ENCODE measurements at regions not wholly inside any gene's neighbourhood (a gene's known extent, or its start where the extent isn't known, plus 50 kb on each side); places are given as distances from the start of the nearest gene placed in this dataset.

- no peaks in the 10 kb centered on the region for H3K36me3 ChIP-seq (ENCODE audit: control insufficient read depth, low read length)
- no peaks in the 10 kb centered on the region for H3F3A ChIP-seq (ENCODE audit: control insufficient read depth, insufficient read depth)
- H3K9me3 ChIP-seq (ENCODE audit: control insufficient read depth, insufficient read depth, low read length), result peaks cover 12% of the 10 kb centered on the region
- H4K20me1 ChIP-seq (ENCODE audit: control insufficient read depth, insufficient read depth, low read depth, low read length), result no peaks in the 10 kb centered on the region
- H3K9me2 ChIP-seq (replicated peaks; ENCODE audit: control insufficient read depth, low read length), result no peaks in the 10 kb centered on the region
- H3K4me2 ChIP-seq (ENCODE audit: low read length), result no peak overlapping the region
- H3K79me2 ChIP-seq (ENCODE audit: control insufficient read depth, low read length), result no peaks in the 10 kb centered on the region
- H3K27ac ChIP-seq (ENCODE audit: low read depth, low read length), result no peak overlapping the region
- H3K4me3 ChIP-seq (ENCODE audit: low read length), result no peak overlapping the region
- H3K27me3 ChIP-seq (ENCODE audit: control insufficient read depth, low read length), result 0 out of 2 replicates have a peak, but pooled peaks cover 5% of the 10 kb centered on the region
- TF ChIP-seq, protein P1, sequence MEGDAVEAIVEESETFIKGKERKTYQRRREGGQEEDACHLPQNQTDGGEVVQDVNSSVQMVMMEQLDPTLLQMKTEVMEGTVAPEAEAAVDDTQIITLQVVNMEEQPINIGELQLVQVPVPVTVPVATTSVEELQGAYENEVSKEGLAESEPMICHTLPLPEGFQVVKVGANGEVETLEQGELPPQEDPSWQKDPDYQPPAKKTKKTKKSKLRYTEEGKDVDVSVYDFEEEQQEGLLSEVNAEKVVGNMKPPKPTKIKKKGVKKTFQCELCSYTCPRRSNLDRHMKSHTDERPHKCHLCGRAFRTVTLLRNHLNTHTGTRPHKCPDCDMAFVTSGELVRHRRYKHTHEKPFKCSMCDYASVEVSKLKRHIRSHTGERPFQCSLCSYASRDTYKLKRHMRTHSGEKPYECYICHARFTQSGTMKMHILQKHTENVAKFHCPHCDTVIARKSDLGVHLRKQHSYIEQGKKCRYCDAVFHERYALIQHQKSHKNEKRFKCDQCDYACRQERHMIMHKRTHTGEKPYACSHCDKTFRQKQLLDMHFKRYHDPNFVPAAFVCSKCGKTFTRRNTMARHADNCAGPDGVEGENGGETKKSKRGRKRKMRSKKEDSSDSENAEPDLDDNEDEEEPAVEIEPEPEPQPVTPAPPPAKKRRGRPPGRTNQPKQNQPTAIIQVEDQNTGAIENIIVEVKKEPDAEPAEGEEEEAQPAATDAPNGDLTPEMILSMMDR (IDR thresholded peaks at IDR 0.05; ENCODE audit: low read depth, low read length, poor library complexity, severe bottlenecking), result no peak
- no peak for TF ChIP-seq EZH2phosphoT487 (IDR thresholded peaks at IDR 0.05; ENCODE audit: borderline replicate concordance, low read length)
- peaks cover 5% of the 10 kb centered on the region; the same call in 1 of the 2 replicates for H3K4me1 ChIP-seq (ENCODE audit: control insufficient read depth, low read length)
Measured at GRCh38 chr21:35448876-35449599, 399.9 kb upstream of the RUNX1 start.

DNA sequence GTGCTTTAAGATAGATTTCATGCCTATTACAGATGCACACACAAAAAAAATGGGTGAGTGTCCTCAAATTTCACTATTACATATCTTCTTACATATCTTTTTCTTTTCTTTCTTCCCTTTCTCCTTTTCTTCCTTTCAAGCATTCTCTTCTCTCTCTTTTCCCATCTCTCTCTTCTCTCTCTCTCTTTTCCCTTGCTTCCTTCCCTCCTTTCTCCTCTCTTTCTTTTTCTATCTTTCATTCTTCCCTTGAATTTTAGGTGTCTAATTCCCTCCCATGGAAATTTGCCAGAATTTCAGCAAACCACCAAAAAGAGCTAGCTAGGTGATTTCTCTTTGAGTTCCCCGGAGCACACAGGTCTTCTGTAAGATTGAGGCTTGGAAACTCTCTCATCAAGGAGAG is 395.3 kb upstream of the RUNX1 start:
- H3K36me3 ChIP-seq (ENCODE audit: control insufficient read depth, low read length), result no peaks in the 10 kb centered on the region
- TF ChIP-seq, protein P1 (IDR thresholded peaks at IDR 0.05; ENCODE audit: low read depth, low read length, poor library complexity, severe bottlenecking), result no peak
- TF ChIP-seq EZH2phosphoT487 (IDR thresholded peaks at IDR 0.05; ENCODE audit: borderline replicate concordance, low read length), result no peak
- H3K4me2 ChIP-seq (ENCODE audit: low read length), result no peak overlapping the region
- no peak overlapping the region for H3K27ac ChIP-seq (ENCODE audit: low read depth, low read length)
- H3F3A ChIP-seq (ENCODE audit: control insufficient read depth, insufficient read depth), result no peaks in the 10 kb centered on the region
- H3K79me2 ChIP-seq (ENCODE audit: control insufficient read depth, low read length), result no peaks in the 10 kb centered on the region
- no peaks in the 10 kb centered on the region for H3K9me3 ChIP-seq (ENCODE audit: control insufficient read depth, insufficient read depth, low read length)
- H3K4me3 ChIP-seq (ENCODE audit: low read length), result no peak overlapping the region
- no peaks in the 10 kb centered on the region for H3K9me2 ChIP-seq (replicated peaks; ENCODE audit: control insufficient read depth, low read length)
- no peaks in the 10 kb centered on the region for H4K20me1 ChIP-seq (ENCODE audit: control insufficient read depth, insufficient read depth, low read depth, low read length)
- no peaks in the 10 kb centered on the region for H3K4me1 ChIP-seq (ENCODE audit: control insufficient read depth, low read length)
- peaks cover 8% of the 10 kb centered on the region; the same call in 1 of the 2 replicates for H3K27me3 ChIP-seq (ENCODE audit: control insufficient read depth, low read length)

- Histone ChIP-seq H3K79me2 (ENCODE audit: control insufficient read depth, low read length) (no peaks in the 10 kb centered on the region), H3K4me2 (ENCODE audit: low read length) (no peak overlapping the region), H4K20me1 (ENCODE audit: control insufficient read depth, insufficient read depth, low read depth, low read length) (no peaks in the 10 kb centered on the region), H3K4me1 (ENCODE audit: control insufficient read depth, low read length) (no peaks in the 10 kb centered on the region), H3K4me3 (ENCODE audit: low read length) (no peak overlapping the region), H3K9me3 (ENCODE audit: control insufficient read depth, insufficient read depth, low read length) (no peaks in the 10 kb centered on the region), H3K27me3 (ENCODE audit: control insufficient read depth, low read length) (peaks cover 13% of the 10 kb centered on the region), H3F3A (ENCODE audit: control insufficient read depth, insufficient read depth) (no peaks in the 10 kb centered on the region), H3K9me2 (replicated peaks; ENCODE audit: control insufficient read depth, low read length) (no peaks in the 10 kb centered on the region), H3K27ac (ENCODE audit: low read depth, low read length) (no peak overlapping the region), H3K36me3 (ENCODE audit: control insufficient read depth, low read length) (no peaks in the 10 kb centered on the region)
- no peak for TF ChIP-seq EZH2phosphoT487 (IDR thresholded peaks at IDR 0.05; ENCODE audit: borderline replicate concordance, low read length)
- TF ChIP-seq, protein P1 (IDR thresholded peaks at IDR 0.05; ENCODE audit: low read depth, low read length, poor library complexity, severe bottlenecking), result no peak
Measured at GRCh38 chr21:35441868-35442582, 392.9 kb upstream of the RUNX1 start.

Measured in DOHH2 (cell line).